ENCODE measurements at regions not wholly inside any gene's neighbourhood (a gene's known extent, or its start where the extent isn't known, plus 50 kb on each side); places are given as distances from the start of the nearest gene placed in this dataset.

DNA sequence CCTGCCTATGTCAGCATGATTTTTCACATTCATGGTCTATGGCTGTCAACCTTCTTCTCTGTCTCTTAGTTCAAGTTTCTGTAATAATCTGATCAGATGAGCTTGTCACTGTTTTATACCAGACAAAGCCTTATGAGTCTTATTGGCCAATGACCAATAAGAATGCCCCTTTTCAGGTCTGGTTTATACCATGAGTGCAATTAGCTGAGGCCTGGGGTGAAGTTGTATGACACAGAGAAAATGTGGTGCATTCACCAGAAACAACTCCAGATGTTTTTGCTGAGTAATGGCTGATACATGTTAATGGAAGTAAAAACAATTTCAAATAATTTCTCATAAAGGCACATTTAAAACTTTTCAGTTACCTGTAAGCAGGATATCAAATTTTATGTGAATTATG is 218.6 kb upstream of the CDH8 start:
- no peak for DNase-seq

DNA sequence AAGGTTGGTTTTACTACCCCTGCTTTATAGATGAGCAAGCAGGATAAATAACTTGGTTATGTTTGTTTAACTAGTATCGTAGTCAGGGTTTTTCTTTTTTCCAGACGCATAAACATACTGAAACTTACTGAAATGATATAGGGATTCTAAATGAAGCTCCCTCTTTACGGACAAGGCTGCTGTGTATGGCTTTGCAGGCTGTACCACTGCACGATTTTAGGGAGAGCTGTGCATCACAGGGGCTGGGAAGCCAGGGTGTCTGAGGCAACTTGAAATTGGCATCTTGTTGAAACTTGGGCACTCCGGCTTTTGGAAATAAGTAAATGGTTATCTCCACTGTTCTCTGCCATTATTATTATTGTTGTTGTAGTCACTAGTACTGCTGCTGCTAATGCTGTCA is 218.1 kb upstream of the CDH8 start:
- no peak for DNase-seq

DNA sequence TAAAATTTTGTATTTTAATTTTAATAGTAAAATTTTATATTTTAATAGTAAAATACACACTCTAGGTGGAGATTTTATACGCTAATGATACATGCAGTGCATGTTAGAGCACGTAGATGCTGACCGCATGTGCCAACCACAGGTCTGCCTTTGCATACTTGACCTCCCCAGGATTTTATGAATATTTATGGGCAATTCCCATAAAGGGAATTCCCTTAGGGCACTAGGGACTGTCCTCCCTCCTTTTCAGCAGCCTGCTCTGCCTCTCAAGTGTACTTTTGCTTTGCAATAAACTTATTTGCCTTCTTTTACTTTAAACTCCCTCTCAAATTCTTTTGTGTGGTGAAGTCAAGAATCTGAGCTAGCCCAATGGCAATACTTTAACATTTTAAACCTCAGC is 217.7 kb upstream of the CDH8 start:
- DNase-seq = no peak

DNA sequence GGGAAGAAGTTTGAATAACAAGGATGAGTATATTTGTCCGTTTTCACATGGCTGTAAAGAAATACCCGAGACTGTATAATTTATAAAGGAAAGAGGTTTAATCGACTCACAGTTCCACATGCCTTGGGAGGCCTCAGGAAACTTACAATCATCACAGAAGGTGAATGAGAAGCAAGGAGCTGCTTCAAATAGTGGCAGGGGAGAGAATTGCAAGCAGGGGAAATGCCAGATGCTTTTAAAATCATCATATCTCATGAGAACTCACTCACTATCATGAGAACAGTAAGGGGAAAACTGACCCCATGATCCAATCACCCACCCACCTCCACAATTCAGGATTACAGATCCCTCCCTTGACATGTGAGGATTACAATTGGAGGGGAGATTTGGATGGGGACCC is 212.8 kb upstream of the CDH8 start:
- no peak for DNase-seq

DNA sequence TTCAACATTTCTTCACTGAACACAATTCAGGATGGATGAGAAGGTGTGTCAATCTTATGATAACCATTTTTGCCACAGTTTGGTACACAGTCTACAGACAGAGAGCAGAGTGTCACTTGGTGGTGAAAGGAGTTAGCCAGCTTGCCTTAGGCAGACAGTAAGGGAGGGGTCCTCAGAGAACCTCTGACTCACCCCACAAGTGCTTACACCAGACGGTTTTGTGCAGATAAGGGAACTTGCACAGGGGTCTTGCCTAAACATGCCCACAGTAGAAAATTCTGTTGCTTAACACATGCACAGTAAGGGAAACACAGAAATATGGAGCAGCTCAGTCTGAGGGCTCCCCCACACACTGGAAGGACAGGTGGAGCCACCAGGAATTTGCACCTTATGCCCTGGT is 204.5 kb upstream of the CDH8 start:
- no peak for DNase-seq

DNA sequence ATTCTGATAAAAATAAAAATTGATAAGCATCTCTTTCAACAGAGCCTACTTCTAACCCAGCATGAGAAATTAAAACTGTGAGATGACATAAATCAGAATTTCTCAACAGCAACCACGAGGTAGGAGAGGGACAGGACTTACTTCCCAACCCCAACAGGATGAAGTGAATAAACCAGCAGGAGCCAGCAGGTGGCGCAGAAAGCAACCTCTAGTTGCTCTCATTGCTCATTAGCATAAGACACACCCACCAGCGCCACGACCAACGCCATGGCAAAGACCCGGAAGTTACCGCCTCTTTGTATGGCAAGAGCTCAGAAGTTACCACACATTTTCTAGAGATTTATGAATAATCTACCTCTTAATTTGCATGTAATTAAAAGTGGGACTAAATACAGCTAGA is 189.4 kb upstream of the CDH8 start:
- no peak for DNase-seq

DNA sequence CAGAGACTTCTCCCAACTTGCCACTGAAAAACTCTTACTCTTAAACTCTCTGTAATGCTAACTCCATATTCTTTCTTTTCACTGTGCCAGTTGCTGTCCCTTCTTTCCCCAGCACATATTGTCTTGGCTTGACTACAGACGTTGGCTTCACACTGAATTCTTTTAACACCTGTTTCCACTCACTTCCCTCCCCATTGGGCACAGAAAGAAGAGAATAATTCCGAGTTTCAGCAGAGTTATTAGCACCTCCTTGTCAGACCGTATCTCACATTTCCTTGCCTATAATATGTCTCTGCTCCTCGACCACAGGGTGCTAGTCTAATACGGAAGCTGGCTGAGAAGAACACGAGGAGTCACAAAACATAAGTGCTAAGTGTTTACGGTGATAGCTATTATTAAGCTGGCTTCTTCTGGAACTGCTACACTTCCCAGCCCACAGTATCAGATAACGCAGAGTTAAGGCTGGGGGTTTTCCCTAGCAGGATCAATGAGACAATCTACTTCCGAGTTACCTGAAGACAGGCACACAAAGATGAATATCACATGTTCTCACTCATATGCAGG is 188.5 kb upstream of the CDH8 start:
- DNase-seq = no peak

DNA sequence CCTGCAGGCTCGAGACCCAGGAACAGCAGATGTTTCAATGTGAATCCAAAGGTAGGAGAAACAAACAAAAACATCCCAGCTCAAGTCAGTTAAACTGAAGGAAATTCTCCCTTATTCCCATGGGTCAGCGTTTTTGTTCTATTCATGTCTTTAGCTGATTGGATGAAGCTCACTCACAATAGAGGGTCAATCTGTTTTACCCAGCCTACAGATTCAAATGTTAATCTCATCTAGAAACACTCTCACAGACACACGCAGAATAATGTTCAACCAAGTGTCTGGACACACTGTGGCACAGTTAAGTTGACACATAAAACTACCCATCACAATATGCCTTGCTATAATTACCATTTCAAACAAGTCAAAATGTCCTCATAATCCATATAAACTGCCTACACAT is 180.6 kb upstream of the CDH8 start:
- DNase-seq = no peak

DNA sequence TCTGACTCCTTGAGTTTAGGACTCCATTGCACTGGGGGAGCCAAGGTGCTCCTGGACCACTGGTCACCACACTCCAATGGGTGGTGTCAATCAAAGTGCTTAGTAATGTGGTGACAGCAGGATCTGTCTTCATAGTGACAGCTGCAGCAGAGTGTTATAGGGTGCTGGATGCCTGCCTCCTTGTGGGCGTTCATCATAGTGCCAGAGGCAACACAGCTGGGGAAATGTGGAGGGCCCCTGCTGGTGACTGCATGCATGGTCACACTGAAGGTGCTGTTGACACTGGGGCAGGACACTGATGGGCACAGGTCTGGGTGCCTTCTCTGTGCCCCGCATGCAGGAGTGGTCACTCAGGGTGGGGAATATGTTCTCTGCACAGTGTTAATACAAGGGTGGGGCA is 177.5 kb upstream of the CDH8 start:
- no peak for DNase-seq

DNA sequence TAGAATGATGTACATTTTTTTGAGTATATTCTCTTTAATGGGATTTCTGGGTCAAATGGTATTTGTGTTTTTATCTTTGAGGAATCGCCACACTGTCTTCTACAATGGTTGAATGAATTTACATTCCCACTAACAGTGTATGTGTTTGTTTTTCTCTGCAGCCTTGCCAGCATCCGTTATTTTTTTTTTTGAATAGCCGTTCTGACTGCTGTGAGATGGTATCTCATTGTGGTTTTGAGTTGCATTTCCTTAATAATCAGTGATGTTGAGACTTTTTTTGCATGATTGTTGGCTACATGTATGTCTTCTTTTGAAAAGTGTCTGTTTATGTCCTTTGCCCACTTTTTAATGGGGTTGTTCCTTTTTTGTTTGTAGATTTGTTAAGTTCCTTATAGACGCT is 172.7 kb upstream of the CDH8 start:
- DNase-seq = no peak

DNA sequence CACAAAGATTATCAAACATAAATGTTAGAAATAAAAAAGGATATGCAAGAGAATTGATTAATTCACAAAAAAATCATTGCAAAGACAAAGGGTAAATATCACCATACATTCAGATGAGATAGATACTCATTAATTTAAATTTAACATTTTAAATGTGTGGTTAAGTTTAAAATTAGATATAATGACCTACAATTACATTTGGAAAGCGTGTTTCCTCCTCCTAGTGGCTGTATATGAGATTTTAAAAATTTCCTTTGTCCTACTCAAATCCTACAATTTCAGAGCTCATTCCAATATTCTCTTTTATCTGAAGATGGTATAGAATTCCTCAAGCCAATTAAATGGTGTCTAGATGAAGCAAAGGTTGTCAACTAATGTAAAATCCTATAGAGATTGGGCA is 169.2 kb upstream of the CDH8 start:
- no peak for DNase-seq

DNA sequence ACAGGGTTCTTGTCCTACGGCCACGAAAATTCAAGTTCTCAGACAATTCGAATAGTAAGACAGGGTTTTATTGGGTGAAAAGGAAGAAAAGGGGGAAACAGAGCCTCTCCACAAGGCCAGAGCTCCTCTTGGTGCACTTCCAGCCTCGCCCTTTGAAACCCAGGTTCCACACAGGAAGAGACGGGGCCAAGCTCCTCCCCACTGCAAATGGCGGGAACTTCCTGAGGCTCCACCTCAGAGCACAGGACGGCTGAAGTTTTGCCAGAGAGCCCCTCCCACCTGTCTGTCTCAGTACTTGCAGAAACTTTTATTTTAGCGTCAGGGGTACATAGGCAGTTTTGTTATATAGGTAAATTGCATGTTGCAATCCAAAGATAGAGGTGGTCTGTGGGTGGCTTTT is 165.7 kb upstream of the CDH8 start:
- no peak for DNase-seq

DNA sequence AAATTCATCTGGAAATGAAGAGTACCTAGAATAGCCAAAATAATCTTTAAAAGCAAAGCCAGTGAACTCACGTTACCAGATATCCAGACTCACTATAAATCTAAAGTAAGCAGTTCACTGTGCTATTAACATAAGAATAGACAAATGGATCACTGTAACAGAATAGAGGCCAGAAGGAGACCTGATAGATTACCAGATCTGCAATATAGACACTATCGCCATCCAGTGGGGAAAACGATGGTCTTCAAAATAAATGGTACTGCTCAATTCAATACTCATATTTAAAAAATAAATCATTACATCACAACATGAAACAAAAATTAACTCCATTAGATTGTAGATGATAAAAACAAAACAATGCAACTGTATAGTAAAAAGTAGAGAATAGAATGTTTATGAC is 158.6 kb upstream of the CDH8 start:
- no peak for DNase-seq

DNA sequence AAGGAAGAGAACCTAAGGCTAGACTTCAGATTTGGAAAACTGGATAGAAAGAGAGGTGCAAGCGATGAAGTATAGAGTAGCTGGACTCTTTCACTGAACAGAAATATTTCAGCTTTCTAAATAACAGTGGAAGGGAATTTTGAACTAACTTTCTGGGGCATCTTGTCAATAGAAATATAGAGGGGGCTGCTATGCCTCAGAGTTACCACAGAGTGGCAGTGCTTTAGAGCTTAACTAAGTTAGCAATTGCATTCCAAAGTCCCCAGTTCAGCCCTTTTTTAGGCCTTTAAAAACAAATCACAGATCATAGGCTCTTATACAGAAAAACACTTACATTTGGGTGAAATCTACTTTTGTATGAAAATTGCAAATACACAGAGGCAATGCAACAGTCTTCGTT is 154.2 kb upstream of the CDH8 start:
- no peak for DNase-seq

DNA sequence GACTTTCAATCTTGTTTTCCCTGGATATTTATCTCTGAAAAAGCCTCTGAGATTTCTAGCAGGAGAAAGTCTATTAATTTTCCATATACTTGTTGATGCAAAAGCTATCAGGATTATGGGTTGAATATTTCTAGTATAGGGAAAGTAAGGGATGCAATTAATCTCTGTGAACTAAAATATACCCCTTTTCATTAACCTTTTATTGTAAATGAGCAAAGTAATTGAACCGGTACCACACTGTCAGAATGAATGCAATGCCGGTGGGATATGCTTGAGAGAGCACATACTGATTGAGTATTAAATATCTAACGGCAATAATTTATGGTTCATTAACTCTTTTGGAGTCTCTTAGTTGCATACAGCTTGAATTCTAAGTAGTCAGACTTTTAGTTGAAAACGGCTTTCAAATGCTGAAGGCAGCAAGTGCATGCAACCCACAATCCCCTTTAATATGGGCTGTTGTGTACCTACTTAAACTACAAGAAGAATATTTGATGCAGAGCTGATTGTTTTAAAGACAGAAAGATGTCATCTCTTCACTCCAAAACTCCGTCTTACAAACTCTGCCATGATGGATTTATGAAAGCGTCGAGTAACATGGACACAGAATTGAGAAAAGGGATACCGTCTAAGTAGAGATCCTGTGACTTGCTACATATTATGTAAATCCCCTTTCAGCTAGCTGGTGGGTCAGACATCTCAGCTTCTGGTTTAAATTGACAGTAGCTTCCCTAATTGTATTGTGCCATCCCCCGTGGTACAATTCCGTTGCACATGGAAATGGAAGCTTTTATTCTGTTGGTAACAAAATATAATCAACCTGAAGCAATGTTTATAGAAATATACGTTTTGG is 141.3 kb upstream of the CDH8 start:
- no peak for DNase-seq

DNA sequence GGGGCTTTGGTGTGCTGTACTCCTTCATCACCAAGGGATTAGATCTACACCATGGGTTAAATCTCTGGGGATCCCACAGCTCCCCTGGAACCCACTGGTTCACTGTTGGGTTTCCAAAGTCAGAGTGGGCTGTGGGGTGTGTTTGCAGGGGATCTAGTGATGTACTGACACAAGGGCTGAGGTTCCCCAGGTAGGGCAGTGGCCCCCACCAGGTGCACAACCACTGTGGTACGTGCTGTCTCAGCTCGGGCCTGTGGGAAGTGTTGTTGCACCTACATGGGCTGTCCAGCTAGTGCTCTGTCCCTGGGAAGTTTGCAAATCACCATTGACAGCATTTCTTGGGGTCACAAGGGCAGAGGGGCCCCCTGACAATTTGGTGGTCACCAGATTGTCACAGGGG is 134.4 kb upstream of the CDH8 start:
- no peak for DNase-seq

DNA sequence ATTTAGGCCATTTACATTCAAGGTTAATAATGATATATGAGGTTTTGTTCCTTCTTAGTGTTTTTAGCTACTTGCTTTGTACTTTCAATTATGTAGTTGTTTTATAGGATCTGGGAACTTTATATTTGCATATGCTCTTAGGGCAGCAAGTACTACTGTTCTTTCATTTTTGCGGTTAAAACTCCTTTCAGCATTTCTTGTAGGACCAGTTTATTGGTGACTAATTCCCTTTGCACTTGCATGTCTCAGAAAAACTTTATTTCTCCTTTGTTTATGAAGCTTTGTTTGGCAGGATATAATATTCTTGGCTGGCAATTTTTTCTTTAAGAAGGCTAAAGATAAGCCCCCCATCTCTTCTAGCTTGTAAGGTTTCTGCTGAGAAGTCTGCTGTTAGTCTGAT is 131.3 kb upstream of the CDH8 start:
- DNase-seq = no peak

DNA sequence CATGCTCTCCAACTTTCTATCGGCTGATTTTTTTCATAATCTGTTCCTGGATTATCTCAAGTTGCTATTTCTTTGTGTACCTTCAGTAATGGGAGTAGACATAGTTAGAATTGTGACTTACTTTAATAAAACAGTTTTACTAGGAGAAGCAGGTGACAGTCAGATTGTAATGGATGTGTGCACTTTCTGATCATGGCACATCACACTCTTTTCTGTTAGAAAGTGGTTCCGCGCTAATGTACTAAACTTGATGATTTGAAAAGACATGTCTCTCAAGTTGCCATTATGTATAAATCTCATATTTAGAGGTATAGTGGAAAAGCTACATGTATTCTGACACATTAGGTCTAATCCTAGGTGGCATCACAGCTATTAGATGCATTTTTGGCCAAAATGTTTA is 121.3 kb upstream of the CDH8 start:
- DNase-seq = no peak

DNA sequence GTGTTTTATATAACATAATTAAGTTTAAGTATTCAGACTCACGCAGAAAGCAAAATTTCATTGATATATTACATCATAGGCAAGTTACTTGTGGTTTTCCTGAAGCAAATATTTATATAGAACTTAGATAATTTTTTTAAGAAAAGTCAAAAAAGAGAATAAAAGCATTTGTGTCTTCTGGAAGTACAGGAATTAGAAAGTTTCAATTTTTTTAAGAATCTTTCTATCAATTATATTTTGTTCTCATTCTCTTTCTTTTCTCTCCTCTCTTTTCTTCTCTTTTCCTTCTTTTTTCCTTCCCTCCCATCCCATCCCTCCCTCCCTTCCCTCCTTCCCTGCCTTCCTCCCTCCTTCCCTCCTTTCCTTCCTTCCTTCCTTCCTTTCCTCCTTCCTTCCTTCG is 120.7 kb upstream of the CDH8 start:
- no peak for DNase-seq

DNA sequence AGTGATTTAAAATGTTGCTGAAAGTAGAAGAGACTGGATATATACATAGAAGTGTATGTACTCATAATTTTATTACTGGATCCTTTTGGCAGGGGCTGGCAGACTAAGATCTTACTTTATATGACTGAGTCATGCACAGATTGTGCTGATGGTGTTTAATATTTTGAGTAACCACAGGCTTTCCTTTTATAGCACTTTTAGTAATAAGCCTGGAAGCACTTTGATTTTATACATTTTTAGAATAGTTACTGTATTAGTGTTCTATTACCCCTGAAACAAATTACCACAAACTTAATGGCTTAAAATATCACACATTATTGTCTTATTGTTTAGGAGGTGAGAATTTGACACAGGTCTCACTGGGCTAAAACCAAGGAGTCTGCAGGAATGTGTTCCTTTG is 113.4 kb upstream of the CDH8 start:
- DNase-seq = no peak

DNA sequence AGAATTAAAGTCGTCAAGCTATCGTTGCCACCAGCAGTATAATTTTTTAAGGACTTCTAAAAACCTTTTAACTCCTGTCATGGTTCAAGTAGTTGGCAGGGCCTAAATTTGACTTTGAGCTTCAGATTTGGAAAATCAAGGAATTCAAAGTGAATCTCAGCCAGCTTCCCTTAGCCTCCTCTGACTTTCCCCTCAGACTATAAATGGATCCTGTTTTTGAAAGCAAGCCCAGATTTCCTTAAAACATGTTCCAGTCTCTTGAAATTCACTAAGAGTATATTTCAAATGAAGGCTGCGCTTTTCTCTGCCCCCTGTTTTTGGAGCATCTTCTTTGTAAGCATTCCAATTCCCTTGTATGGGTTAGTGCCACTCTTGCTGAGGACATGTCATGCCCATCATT is 101.8 kb upstream of the CDH8 start:
- DNase-seq = no peak

DNA sequence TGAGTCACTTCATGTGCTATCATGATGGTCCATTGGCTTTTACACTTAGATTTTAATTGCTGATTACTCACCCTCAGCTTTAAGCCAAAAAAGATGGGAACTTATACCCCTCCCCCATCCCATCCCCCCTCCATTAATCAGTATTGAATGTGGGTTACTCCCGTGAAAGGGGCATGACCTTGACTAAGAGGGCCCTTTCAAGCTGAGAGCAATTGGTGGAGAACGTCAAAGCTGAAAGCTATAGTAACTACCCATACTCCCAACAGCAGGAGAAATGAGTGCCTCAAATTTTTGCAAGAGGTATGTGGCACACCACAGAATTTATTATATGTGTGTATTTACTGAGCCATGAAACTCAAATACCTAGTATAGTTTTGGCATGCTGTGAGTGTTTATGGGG is 99.7 kb upstream of the CDH8 start:
- no peak for DNase-seq

DNA sequence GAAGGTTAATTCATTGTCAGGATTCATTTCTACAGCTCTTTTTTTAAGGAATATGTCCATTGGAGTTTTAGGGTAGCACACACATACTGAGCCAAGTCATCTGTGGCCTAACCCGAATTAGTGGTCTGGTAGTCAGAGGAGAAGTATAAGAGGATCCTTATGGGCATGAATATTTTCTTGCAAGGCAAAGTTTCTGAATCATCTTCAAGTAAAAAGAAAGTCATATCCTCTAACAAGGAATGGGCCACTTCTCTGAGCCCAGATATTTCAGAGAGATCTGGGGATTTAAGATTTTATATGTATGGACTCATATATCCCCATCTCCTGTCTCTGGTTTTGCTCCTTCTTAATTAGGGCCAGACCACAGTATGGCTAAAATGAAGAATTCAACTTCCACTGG is 99.2 kb upstream of the CDH8 start:
- DNase-seq = no peak

DNA sequence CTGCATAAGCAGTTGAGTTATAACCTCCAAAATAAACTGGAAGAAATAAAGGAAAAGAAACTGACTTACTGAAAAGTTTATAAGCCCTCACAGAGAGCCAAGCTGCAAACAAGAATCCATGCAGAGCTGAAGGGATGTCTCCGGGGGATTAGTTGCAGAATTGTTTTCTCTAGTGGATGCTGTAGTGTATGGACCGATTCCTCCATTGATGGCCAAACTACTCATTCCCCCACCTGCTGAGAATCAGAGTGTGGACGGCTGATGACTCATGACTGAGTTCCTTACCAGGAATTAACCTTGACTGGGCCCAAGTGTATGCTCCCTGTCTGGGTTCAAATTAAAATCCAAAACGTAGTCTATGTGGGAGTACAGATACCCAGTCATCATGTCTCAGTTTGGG is 93.9 kb upstream of the CDH8 start:
- no peak for DNase-seq

DNA sequence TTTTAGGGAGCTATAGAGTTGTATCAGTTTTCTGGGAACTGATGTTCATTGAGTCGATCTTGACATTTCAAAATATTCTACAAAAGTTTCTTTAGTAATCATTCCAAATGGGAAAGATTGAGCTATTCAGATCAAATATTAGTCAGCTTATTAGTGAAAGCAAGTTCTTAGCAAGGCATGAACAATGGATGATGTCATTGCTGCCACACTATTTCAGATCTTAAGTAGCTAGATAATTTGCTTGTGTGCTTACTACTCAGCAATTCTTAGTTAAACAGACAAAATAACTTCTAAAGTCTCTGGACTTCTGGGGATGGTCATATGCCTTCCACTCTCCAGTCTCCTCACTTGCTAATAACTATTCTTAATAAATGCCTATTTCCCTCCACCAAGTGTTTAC is 69.0 kb upstream of the CDH8 start:
- no peak for DNase-seq
